ENCODE measurements at regions not wholly inside any gene's neighbourhood (a gene's known extent, or its start where the extent isn't known, plus 50 kb on each side); places are given as distances from the start of the nearest gene placed in this dataset.

DNA sequence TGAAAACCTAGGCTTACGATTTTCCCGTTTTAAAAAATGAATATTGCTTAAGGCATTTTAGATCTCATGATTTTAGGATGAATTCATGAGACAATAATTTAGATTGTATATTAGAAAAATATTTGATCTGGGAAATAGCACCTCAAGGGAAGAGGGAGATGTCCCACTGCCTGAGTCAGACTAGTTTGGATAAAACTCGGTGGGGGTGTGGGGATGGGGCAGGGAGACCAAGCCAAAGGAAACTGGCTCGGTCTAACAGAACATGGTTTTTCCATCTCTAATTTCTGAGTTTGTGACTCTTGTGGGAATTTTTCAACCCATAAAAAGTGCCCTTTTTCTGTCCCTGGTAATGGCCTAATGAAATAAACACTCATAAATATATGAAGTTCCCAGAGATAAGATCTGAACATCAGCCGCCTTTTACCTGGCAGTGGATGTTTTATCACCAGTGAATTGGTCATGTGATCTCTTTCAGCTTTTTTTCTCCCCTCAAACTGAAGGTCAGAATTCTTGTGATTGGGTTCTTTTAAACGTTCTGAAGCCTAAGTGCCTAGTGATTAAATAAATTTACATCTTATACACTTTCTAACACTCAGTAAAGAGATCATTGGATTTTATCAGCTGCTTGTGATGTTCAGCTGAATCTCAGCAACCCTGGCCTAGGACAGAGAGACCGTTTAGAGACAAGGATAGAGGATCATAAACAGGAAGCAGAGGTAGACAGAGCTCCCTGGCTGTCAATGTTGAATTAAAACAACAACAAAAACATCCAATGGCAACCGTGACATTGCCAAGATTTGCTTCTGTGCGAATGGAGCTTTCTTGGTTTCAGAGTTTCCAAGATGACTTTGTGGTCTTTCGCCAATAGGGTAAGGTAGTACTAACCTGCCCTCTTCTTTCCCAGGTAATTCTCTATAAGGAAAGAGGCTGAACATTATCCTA lies 1038.2 kb downstream of the MCTP2 start:
- no peak for TF ChIP-seq POLR2A (IDR thresholded peaks at IDR 0.05; ENCODE audit: low read depth, low read length)
- no peak for DNase-seq (ENCODE audit: insufficient read length, low spot score)
- no peak for FAIRE-seq

DNA sequence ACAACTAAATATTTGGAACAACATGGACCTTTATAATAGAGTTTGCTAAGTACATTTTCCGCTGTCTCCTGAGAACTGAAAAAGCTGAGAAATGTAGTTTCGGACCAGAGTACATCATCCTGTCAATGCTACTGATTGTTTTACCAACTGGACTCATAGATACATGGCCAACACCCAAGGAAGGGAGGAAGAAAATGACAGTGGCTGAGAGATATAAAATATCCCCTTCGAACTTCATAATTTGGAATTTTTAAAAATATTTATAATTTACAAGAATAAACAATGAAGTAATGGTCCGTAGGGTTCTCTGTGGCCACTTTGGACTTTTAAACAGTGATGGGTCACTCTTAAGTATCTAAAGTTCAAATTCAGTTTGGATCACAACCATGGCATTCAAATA lies 1042.7 kb downstream of the MCTP2 start:
- FAIRE-seq (no peak), DNase-seq (ENCODE audit: insufficient read length, low spot score) (no peak)
- no peak for TF ChIP-seq POLR2A (IDR thresholded peaks at IDR 0.05; ENCODE audit: low read depth, low read length)

DNA sequence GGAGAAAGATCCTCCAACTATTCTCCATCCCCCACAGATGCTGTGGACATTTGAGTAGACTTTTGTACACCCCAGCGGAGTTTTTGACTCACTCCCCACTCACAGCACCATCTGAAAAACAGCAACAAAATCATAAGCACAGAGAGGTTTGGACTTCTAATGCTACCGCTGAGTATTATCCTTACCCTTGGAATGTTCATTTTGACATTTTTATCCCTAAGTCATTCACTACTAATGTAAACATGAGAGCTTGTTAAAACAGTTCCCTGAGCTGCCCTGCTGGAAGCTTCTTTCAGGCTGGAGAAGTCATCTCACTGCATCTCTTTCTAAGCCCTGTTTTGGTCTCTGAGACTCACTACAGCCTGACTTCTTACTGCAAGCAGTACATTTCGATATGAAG lies 1045.9 kb downstream of the MCTP2 start:
- DNase-seq (ENCODE audit: insufficient read length, low spot score) (no peak), FAIRE-seq (no peak)
- TF ChIP-seq POLR2A (IDR thresholded peaks at IDR 0.05; ENCODE audit: low read depth, low read length) = no peak

DNA sequence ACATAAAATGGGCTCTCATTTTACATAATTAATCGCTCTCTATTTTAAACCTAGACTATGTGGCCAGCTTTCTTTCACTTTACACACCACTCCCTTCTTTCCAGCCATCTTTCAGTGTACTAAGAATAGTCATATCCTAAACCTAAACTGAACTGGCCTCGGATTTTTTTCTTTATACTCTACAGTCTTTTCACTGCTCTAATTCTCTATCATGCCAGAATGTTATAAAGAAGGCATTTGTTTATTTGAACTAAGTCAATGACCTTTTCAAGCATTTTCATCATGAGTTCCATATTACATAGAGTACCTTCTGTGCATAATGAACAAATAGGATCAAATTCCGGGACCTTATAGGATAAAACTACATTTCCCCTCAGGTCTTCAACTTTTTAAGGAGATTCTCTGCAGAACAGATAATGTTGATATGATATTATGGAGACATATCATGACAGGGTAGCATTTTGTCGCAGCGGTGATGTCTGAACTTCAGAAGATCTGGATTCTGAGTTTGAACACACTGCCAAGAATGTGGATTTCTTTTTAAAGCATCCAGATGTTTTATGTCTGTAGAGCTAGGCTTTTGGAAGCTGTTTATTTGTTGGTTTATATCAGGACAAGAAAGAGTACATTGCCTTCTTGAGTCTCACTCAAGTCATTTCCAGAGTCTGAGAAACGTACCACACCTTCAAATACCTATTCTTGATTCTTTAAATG lies 1047.3 kb downstream of the MCTP2 start:
- DNase-seq (ENCODE audit: insufficient read length, low spot score) (no peak), FAIRE-seq (no peak)
- TF ChIP-seq POLR2A (IDR thresholded peaks at IDR 0.05; ENCODE audit: low read depth, low read length) = no peak

DNA sequence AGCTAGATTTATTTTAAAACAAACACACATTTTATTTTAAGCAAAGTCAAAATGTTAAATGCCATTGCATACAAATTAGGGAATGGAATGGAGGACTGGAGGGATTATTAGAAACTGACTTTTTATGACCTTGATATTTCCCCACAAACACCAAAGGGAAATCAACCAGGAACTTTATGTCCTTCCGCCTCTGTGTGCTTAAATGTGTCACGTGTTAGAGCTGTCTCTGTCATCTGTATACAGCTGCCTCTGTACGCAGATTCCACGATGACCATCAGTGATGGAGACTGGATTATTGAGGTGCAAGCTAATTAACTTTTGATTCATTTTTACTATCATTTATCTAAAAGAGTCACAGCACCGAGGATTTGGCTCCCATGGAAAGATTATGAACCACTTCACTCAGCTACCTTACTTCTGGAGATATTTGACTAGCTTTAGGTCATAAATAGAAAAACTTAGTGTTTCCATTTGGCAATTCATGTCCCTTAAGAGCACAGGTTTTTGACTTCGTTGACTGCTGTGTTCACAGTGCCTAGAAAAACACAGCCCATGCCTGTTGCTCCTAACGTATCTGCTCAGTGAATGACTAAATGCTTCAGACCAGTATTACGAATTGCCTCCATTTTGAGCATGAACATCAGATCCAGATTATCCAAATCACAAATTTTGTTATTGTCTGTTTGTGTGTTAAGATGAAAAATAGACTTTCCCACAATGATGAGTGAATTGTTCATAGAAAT lies 1048.1 kb downstream of the MCTP2 start:
- no peak for TF ChIP-seq POLR2A (IDR thresholded peaks at IDR 0.05; ENCODE audit: low read depth, low read length)
- DNase-seq (ENCODE audit: insufficient read length, low spot score) (no peak), FAIRE-seq (no peak)

DNA sequence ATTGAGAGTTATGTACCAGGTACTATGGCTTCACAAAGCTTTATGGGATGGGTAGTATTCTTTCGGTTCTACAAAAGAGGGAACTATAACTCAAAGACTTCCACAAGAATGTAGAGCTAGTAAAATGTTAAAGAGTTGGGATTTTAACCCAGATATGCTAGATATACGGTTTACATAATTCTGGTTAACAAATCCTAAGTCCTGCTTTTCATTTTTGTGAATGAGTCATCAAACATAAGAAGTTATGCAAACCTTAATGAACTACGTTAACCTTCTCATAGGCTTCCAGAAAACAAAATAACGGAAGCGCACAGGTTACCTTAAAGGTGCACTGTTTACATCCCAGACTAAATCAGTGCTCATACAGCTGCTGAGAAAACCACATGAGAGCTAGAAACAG lies 1049.3 kb downstream of the MCTP2 start:
- no peak for FAIRE-seq
- DNase-seq (ENCODE audit: insufficient read length, low spot score) = no peak
- TF ChIP-seq POLR2A (IDR thresholded peaks at IDR 0.05; ENCODE audit: low read depth, low read length) = no peak

DNA sequence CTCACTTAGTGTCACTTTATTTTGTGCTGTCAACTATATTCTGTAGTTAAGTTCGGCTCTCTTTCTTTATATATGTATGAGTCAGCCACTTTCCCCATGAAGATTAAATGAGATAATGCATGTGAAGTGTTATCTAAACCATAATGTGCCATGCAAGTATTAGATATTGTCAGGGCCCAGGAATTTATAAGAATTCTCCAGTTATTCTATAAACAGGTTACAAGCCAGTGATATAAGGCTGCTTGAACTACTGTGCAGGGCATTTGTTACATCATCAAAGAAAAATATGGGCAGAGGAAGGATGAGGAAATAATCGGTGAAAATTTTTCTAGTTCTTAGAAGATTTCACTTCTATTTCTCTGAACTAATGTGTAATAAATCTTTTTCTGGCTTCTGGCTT lies 1049.0 kb upstream of the NR2F2 start:
- FAIRE-seq = no peak
- no peak for TF ChIP-seq POLR2A (IDR thresholded peaks at IDR 0.05; ENCODE audit: low read depth, low read length)

DNA sequence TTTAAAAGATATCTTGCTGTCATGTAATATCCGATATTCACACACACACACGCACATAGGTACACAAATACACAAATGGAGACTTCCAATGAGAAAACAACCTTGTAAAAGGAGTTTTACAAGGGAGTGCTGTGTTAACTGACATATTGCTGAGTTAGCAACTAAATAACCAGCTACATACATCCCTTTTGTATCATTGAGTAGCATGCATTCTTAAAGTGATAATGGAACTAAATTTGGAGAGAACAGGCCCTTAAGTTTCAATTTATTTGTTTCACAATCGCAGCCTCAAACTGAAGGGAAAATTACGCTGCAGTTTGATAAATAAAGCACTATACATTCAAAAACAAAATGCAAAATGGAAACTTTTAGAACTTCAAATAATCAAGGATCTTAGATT lies 1046.0 kb upstream of the NR2F2 start:
- no peak for TF ChIP-seq POLR2A (IDR thresholded peaks at IDR 0.05; ENCODE audit: low read depth, low read length)
- DNase-seq (ENCODE audit: insufficient read length, low spot score) (no peak), FAIRE-seq (no peak)

More for the DNA sequence above, 1049.0 kb upstream of the NR2F2 start:
- no peak for DNase-seq (ENCODE audit: insufficient read length, low spot score)

DNA sequence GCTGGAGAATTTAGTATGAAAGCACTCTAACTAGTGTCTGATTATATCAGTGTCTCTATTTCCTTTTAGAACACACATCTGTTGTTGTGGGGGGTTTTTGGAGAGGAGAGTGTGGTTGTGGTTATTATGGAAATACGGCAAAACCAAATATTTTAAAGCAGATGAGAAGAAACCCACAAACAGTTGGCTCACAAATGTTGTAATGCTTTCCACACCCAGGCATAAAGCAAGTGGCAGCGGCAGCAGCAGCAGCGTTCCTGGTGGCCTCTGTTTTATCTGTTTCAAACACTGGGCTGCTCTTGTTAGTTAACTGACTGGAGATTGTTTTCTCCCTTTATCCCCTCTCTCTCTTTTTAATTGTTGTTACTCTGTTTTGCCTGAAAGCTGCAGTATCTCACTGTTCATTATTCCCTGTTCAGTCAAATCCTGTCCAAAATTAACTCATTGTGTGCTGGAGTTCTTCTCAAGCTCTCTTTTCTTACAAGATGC lies 1045.5 kb upstream of the NR2F2 start:
- no peak for TF ChIP-seq POLR2A (IDR thresholded peaks at IDR 0.05; ENCODE audit: low read depth, low read length)
- FAIRE-seq = no peak
- DNase-seq (ENCODE audit: insufficient read length, low spot score) = no peak

DNA sequence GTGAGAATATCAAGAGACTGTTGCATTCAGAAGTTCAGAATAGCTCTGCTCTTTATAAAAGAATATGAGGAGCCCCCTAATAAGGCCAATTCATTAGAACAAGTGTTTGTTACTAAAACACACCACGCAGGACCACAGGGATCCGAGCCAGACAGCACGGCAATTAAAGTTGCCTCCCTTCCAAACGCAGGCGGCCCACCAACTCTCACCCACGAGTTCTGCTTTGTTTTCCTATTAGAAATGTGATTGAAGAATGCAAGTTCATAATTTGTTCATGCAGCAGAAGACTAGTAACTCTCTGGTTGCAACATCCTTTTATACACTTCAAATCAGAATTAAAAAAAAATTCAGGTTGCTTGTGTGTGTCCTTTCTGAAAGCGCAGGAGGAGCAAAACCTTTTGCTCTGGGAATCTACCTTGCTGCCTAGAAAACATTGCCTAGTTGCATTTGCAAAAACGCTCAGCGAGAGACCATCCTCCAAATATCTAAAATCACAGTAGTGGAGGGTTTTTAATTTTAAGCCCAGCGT lies 1044.1 kb upstream of the NR2F2 start:
- FAIRE-seq (no peak), DNase-seq (ENCODE audit: insufficient read length, low spot score) (no peak)
- TF ChIP-seq POLR2A (IDR thresholded peaks at IDR 0.05; ENCODE audit: low read depth, low read length) = no peak

DNA sequence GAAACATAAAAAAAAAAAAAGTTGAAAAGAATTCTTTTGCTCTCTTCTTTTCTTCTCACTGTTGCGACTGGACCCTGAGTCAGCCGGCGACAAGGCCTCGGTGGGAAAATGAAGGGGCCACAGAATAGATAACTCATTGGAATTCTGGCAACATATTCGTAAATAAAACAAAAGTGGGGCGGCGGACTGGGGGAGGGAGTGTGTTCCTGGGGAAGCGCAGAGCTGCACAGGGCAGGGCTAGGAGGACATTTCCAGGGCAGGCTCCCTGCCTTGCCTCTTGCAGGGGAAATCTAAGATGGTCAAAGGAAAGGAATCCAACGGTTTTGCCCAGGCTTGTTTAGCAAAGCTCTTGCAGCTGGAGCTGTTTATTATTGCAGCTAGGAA lies 1042.8 kb upstream of the NR2F2 start:
- no peak for DNase-seq (ENCODE audit: insufficient read length, low spot score)
- no peak for TF ChIP-seq POLR2A (IDR thresholded peaks at IDR 0.05; ENCODE audit: low read depth, low read length)
- no peak for FAIRE-seq

DNA sequence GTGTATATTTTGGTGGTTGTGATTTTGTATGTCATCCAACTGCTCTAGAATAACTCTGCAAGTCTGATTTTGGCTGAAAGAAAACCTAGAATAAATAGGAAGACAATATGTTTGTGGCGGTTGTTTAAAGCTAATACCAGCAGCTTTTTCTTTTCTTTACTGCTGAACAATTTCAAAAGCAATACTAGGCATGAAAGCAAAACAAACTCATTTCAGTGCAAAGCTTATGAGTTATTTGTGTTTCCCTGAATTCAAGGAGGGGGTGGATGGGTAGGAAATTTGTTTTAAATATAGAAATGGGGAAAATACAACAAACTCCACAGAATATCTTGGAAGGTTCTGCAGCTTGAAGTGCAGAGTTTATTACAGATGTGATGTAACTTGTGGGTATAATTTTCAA lies 1041.9 kb upstream of the NR2F2 start:
- no peak for FAIRE-seq

DNA sequence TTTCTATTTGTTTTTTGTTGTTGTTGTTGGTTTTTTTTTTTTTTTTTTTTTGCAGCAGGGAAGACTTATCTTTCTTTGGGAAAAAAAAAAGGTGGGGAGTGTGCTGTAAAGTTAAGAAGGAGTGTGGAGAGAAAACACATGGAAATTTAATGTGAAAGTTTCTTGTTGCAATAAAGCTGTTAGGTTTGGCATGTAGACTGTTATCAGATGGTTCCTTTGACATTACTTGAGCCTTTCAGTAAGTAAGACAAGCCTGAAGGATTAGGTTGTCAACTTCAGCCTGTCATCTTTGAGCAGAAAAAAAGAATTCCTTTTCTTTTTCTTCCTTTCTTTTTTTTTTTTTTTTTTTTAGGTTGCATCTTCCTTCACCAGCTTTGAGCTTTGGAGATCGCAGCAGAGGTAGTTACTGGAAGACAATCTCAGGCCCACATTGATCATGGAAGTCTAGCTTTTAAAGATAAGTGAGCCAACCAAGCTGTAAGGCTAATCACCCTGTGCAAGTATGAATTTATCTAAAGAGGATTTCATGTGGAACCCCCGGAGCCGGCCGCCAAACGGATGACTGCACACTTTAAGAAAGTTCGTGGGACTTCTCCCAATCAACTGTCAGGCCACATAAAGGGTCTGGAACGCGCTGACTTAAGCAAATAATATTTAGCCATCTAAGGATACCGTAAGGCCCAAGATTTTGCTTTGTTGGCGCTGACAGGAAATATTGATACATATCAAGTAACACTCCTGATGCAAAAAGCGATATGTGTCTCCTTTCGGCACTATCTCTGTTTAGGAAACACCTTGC lies 1040.1 kb upstream of the NR2F2 start:
- FAIRE-seq = no peak
- no peak for DNase-seq (ENCODE audit: insufficient read length, low spot score)
- TF ChIP-seq POLR2A (IDR thresholded peaks at IDR 0.05; ENCODE audit: low read depth, low read length) = no peak

More for the DNA sequence above, 1041.9 kb upstream of the NR2F2 start:
- TF ChIP-seq POLR2A (IDR thresholded peaks at IDR 0.05; ENCODE audit: low read depth, low read length) = no peak
- DNase-seq (ENCODE audit: insufficient read length, low spot score) = no peak
